Upper lobe of right lung (tissue), 1 donor: ENCODE measurements at regions not wholly inside any gene's neighbourhood (a gene's known extent, or its start where the extent isn't known, plus 50 kb on each side); places are given as distances from the start of the nearest gene placed in this dataset.

Experiments
- ATAC-seq: fragments of 200-7000 bp; cut with Tn5 transposase; one replicate; pipeline ENCODE4 v1.9.1; 2020; ENCODE audit warnings: mild to moderate bottlenecking, moderate library complexity
- DNase-seq: peaks from one replicate; pipeline ENCODE4 v3.0.0-alpha.2; 2020
- H3K27ac ChIP-seq: fragments of 200-600 bp; one replicate; pipeline ENCODE4 v1.8.0; 2022
- H3K27me3 ChIP-seq: fragments of 200-600 bp; one replicate; pipeline ENCODE4 v1.8.0; 2022; ENCODE audit warnings: mild to moderate bottlenecking
- H3K36me3 ChIP-seq: fragments of 200-600 bp; one replicate; pipeline ENCODE4 v1.8.0; 2022
- H3K4me1 ChIP-seq: fragments of 200-600 bp; one replicate; pipeline ENCODE4 v1.8.0; 2022
- H3K4me3 ChIP-seq: fragments of 200-600 bp; one replicate; pipeline ENCODE4 v1.8.0; 2022; ENCODE audit warnings: mild to moderate bottlenecking
- H3K9me3 ChIP-seq: fragments of 200-600 bp; one replicate; pipeline ENCODE4 v1.8.0; 2022
- intact Hi-C: fragments of 100-400 bp; cut with DNase I; formaldehyde crosslinking; loops from one replicate; pipeline ENCODE4 v1.11.0; 2022
- TF ChIP-seq, protein P1 (sequence below): fragments of 200-600 bp; IDR thresholded peaks from one replicate; pipeline ENCODE4 v1.8.0; 2022; ENCODE audit warnings: antibody characterized with exemption
- donor health status: DM: no; HTN: yes; CAD: no; lungs with severe emphysema.

GRCh38 chr13:31081316-31081715 is 80.4 kb downstream of the HSPH1 start:
- Histone ChIP-seq H3K4me1 (no peaks in the 10 kb centered on the region), H3K4me3 (no peak overlapping the region), H3K27me3 (no peaks in the 10 kb centered on the region), H3K27ac (no peak overlapping the region), H3K36me3 (no peaks in the 10 kb centered on the region), H3K9me3 (no peaks in the 10 kb centered on the region)
- ATAC-seq (no peak), DNase-seq (no peak)
- TF ChIP-seq, protein P1, sequence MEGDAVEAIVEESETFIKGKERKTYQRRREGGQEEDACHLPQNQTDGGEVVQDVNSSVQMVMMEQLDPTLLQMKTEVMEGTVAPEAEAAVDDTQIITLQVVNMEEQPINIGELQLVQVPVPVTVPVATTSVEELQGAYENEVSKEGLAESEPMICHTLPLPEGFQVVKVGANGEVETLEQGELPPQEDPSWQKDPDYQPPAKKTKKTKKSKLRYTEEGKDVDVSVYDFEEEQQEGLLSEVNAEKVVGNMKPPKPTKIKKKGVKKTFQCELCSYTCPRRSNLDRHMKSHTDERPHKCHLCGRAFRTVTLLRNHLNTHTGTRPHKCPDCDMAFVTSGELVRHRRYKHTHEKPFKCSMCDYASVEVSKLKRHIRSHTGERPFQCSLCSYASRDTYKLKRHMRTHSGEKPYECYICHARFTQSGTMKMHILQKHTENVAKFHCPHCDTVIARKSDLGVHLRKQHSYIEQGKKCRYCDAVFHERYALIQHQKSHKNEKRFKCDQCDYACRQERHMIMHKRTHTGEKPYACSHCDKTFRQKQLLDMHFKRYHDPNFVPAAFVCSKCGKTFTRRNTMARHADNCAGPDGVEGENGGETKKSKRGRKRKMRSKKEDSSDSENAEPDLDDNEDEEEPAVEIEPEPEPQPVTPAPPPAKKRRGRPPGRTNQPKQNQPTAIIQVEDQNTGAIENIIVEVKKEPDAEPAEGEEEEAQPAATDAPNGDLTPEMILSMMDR, result no peak
- intact Hi-C loops, result no loop called here

DNA sequence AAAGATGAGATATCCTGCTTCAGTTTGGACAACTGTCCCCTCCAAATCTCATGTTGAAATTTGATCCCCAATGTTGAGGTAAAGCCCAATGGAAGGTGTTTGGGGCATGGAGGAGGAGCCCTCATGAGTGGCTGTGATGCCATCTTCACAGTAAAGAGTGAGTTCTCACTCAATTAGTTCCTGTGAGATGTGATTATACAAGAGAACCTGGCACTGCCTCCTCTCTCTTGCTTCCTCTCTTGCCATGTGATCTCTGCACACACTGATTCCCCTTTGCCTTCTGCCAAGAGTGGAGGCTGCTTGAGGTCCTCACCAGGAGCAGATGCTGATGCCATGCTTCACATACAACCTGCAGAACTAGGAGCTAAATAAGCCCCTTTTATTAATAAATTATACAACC is 86.9 kb downstream of the HSPH1 start:
- no peak for DNase-seq
- H3K27ac ChIP-seq, result no peak overlapping the region
- ATAC-seq, result peak; percentile 52

DNA sequence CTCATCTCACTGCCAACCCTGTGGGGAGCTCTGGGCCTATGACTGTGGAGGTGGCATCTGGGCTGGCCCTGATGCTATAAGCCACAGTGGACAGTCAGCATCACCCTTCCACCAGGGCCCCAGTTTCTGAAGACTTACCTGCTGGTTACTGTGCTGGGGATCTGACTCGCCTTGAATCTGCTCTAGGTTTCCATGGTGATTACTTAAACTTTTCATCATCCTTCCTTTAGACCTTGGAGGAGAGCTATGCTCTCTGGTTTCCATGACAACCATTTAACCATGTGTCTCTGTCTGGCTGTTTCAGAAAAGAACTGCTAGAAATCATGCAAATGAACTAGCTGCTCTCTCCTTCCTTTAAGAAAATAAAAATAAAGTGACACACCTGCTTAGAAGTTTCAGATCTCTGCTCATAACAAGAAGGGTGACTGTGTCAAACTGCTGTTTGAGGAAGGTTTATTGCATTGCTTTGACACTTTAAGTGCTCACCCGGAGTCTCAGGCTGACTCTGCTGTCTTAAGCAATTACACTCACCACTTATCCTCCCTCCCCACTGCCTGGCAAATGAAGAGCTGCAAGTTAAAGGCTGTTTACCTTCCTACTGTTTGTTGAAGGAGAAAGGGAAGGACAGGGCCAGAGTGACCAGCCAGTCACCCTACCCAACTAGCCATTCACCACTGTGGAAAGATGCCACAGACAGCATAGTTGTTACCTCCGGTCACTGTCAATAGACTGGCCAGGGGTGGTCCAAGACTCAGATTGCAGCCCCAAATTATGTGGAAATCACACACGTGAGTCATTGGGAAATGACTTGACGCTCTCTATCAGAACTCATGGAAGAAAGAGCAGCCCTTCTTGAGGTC is 87.6 kb downstream of the HSPH1 start:
- intact Hi-C loops, result no loop called here
- H3K27me3 ChIP-seq, result no peaks in the 10 kb centered on the region
- DNase-seq, result no peak
- ATAC-seq, result peak; percentile 77
- no peaks in the 10 kb centered on the region for H3K4me1 ChIP-seq
- H3K9me3 ChIP-seq, result no peaks in the 10 kb centered on the region
- no peaks in the 10 kb centered on the region for H3K36me3 ChIP-seq
- H3K27ac ChIP-seq, result no peak overlapping the region
- H3K4me3 ChIP-seq, result no peak overlapping the region
- TF ChIP-seq, protein P1, result no peak

More for the DNA sequence above, 86.9 kb downstream of the HSPH1 start:
- H3K9me3 ChIP-seq, result no peaks in the 10 kb centered on the region
- no peaks in the 10 kb centered on the region for H3K27me3 ChIP-seq
- no peaks in the 10 kb centered on the region for H3K4me1 ChIP-seq
- intact Hi-C loops, result no loop called here
- no peak overlapping the region for H3K4me3 ChIP-seq
- no peaks in the 10 kb centered on the region for H3K36me3 ChIP-seq
- TF ChIP-seq, protein P1, result no peak

DNA sequence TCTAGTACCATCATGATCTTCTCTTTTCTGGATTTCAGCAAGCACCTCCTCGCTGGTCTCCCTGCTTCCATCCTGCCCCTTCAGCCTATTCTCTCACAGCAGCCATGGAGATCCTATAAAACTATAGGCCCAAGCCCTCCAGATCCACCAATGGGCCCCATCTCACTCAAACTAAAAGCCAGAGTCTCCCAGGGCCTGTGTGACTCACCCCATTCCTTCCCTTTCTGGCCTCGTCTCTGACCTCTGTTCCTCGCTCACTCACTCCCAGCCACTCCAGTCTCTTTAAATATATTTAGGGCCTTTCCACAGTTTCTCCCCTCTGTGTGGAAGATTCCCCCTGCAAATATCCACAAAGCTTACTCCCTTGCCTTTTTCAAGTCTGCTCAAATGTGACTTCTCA is 89.7 kb downstream of the HSPH1 start:
- no peak for DNase-seq
- no peak for ATAC-seq
- Histone ChIP-seq H3K27ac (no peak overlapping the region), H3K9me3 (no peaks in the 10 kb centered on the region), H3K4me1 (no peaks in the 10 kb centered on the region), H3K4me3 (no peak overlapping the region), H3K27me3 (no peaks in the 10 kb centered on the region), H3K36me3 (no peaks in the 10 kb centered on the region)
- TF ChIP-seq, protein P1, result no peak
- intact Hi-C loops, result no loop called here

DNA sequence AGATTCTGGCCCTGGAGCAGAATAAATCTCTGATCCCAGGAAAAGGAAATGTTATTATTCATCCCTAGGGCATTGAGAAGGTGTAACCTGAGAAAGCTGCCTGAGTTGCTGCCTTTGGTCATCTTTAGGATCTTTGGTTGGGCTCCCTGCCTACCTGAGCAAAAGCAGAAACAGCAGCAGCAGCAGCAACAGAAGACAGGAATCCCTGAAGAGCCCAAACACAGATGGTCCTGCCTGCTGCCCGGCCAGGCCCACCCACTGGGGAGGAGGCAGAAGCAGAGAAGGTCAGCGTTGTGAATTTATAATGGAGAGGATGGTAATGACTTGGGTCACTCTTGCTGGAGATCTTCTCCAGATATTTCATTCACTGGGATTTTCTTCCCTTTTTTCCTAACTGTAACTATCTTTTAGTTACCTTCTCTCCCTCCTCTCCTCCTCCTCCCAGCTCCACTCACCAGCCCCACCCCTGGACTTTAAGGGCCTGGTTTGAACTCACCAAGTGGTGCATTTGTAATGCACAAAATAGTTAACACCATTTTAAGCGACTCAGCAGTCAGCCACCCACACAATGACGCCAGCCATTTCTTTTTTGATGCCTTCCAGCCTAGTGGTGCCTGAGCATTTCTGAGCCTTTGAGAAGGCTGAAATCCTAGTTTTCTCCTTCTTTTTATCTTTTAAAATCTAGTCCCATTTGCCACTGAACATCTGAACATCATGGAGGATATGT is 91.7 kb downstream of the HSPH1 start:
- DNase-seq (no peak), ATAC-seq (no peak)
- TF ChIP-seq, protein P1, result no peak
- Histone ChIP-seq H3K4me3 (no peak overlapping the region), H3K9me3 (no peaks in the 10 kb centered on the region), H3K4me1 (no peaks in the 10 kb centered on the region), H3K36me3 (no peaks in the 10 kb centered on the region), H3K27ac (no peak overlapping the region), H3K27me3 (no peaks in the 10 kb centered on the region)
- intact Hi-C loops, result no loop called here
